IMR-90 (cell line): ENCODE measurements at regions not wholly inside any gene's neighbourhood (a gene's known extent, or its start where the extent isn't known, plus 50 kb on each side); places are given as distances from the start of the nearest gene placed in this dataset.

Experiments used
- CTCF ChIP-seq: conservative IDR thresholded peaks from 2 replicates; pipeline ENCODE4 v1.5.1; 2012; ENCODE audit warnings: mild to moderate bottlenecking, low read depth, low read length, improper control_type of control experiment
- POLR2A ChIP-seq: IDR thresholded peaks from 2 replicates; pipeline ENCODE4 v1.6.1; 2012; ENCODE audit warnings: mild to moderate bottlenecking, low read depth, low read length
- RAD21 ChIP-seq: IDR thresholded peaks from 2 replicates; pipeline ENCODE4 v1.6.1; 2012; ENCODE audit warnings: low read length, improper control_type of control experiment
- SMC3 ChIP-seq: fragments of 150-350 bp; IDR thresholded peaks from 2 replicates; pipeline ENCODE4 v1.6.1; 2016; ENCODE audit warnings: low read depth, mild to moderate bottlenecking, antibody characterized with exemption, low read length, moderate library complexity
- USF2 ChIP-seq: fragments of 150-350 bp; IDR thresholded peaks from 2 replicates; pipeline ENCODE4 v1.6.1; 2017; ENCODE audit warnings: mild to moderate bottlenecking, antibody characterized with exemption, low read length, low read depth

- no peak for TF ChIP-seq POLR2A
- TF ChIP-seq CTCF: no peak
- TF ChIP-seq RAD21: no peak
- TF ChIP-seq SMC3: no peak
- no peak for TF ChIP-seq USF2
Measured at GRCh38 chr4:19400820-19401219, 850.9 kb upstream of the SLIT2 start.
